GM23338 (cell line): ENCODE measurements at regions not wholly inside any gene's neighbourhood (a gene's known extent, or its start where the extent isn't known, plus 50 kb on each side); places are given as distances from the start of the nearest gene placed in this dataset.

ENCODE experiments used
- CREB1 ChIP-seq: fragments of 250-450 bp; sonication (Bioruptor Pico); IDR thresholded peaks from 2 replicates; pipeline ENCODE4 v1.5.0; 2020; ENCODE audit warnings: low read depth, mild to moderate bottlenecking, moderate library complexity
- EZH2phosphoT487 ChIP-seq: fragments of 200-600 bp; sonication (generic); IDR thresholded peaks from one replicate; pipeline ENCODE4 v1.8.1; 2018; ENCODE audit warnings: antibody characterized with exemption; ENCODE audit not compliant: unreplicated experiment
- POLR2AphosphoS5 ChIP-seq: IDR thresholded peaks from 2 replicates; pipeline ENCODE4 v1.6.1; 2016; ENCODE audit warnings: antibody characterized with exemption, low read depth
- TF ChIP-seq, protein P1 (sequence below), 2 experiments: fragments of 200-600 bp in 1 of 2; sonication (generic) in 1 of 2; conservative IDR thresholded peaks; 2 replicates each; pipeline versions ENCODE4 v1.5.1 to v1.6.1; 2016 to 2017; ENCODE audit warnings: antibody characterized with exemption in 2 of 2, low read depth in 2 of 2, mild to moderate bottlenecking in 2 of 2, moderate library complexity in 1 of 2

GRCh38 chr13:33547035-33547434, 261.5 kb upstream of the STARD13 start:
- TF ChIP-seq, protein P1, sequence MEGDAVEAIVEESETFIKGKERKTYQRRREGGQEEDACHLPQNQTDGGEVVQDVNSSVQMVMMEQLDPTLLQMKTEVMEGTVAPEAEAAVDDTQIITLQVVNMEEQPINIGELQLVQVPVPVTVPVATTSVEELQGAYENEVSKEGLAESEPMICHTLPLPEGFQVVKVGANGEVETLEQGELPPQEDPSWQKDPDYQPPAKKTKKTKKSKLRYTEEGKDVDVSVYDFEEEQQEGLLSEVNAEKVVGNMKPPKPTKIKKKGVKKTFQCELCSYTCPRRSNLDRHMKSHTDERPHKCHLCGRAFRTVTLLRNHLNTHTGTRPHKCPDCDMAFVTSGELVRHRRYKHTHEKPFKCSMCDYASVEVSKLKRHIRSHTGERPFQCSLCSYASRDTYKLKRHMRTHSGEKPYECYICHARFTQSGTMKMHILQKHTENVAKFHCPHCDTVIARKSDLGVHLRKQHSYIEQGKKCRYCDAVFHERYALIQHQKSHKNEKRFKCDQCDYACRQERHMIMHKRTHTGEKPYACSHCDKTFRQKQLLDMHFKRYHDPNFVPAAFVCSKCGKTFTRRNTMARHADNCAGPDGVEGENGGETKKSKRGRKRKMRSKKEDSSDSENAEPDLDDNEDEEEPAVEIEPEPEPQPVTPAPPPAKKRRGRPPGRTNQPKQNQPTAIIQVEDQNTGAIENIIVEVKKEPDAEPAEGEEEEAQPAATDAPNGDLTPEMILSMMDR (conservative IDR thresholded peaks at IDR 0.05; ENCODE audit: low read depth in 2 of 2), result no peak
- no peak for TF ChIP-seq POLR2AphosphoS5
- no peak for TF ChIP-seq EZH2phosphoT487
- TF ChIP-seq CREB1 (CRISPR knock-in tag), result no peak
